Activated CD8-positive, alpha-beta memory T cell treated with anti-CD3 and anti-CD28 coated beads, Interleukin-2, amount 50 U/mL, for 24 hours (primary cell): ENCODE measurements at regions not wholly inside any gene's neighbourhood (a gene's known extent, or its start where the extent isn't known, plus 50 kb on each side); places are given as distances from the start of the nearest gene placed in this dataset.
"Not testable (repeated sequence)": the region's sequence is repeated elsewhere in the genome, so short reads cannot be mapped to it uniquely, and the experiment has no call there.

Source experiments
- DNase-seq: peaks from one replicate; pipeline ENCODE4 v3.0.0-alpha.2; 2020; ENCODE audit errors: extremely low read depth

- no peak for DNase-seq
These were observed 914.6 kb downstream of the LTN1 start for GRCh38 chr21:28078126-28078525.

DNA sequence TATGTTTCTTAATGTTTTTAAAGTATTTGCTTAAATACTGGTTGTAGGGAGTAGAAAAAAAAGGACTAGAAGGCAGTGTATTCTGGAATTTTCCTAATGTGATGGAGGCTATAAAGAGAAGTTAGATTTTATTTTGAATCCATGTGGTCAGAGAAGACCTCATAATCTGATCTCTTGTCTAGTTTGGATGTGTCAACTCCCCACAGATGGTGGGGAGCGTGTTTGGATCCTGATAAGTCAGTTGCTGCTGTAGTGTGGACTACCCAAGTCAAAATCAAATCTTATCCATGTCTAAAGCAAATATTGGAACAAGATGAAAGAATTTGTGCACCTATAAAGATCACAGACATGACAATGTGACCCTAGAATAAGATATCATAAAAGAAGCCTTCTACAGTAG lies 918.0 kb downstream of the LTN1 start:
- no peak for DNase-seq

DNA sequence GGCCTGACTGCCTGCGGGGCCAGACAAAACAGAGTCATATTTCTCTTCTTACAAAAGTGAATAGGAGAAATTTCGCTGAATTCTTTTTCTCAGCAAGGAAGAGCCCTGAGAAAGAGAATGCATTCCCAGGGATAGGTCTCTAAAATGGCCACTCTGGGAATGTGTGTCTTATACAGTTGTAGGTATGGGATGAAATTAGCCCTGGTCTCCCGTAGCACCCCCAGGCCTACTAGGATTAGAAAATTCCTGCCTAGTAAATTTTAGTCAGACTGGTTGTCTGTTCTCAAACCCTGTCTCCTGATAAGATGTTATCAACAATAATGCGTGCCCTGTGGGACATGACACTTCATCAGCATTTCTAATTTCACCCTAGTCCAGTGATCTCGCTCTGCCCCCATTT lies 920.1 kb downstream of the LTN1 start:
- DNase-seq: no peak

GRCh38 chr21:28069450-28069923 lies 923.2 kb downstream of the LTN1 start:
- no peak for DNase-seq

DNA sequence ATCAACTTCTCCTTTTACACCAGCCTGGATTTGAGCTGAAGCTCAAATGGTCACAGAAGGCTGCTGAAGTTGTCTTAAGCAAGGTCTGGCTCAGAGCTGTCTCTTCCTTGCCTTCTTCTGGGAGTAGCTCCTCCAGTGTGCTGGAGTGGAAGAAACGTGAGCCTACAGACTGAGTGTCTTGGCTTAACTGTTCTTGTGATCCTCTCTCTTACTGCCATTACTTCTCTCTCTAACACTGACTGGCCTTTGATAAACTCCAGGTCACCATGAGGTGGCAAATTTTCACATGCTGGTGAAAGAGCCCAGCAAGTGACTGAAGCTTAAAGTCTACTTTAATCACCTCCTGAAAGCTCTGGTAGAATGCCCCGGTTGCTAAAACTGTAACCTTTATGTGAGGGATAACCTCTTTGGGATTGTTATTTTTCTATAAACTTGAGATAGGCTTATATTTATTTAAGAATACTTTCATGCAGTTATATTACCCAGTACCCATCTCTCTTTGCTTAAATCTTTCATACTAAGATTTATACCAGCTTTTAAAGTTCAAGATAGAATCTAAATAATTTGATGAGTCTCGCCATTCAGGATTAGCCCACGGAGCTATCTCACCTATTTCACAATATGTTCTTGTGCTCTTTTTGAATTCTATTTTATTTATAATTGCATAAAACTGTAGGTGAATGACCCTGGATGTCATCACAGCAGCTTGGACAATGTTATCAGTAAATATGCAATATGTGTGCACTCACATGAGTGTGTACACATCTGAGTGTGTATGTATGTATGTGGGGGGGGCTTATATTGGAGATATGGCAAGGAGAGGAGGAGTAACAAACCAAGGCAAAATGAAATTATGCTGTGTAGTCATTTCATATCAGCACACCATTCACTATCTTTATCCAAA lies 924.0 kb downstream of the LTN1 start:
- DNase-seq: no peak

- DNase-seq: no peak
These were observed 925.9 kb downstream of the LTN1 start for GRCh38 chr21:28066596-28067387.

GRCh38 chr21:28066076-28066475 lies 926.6 kb downstream of the LTN1 start:
- no peak for DNase-seq

DNA sequence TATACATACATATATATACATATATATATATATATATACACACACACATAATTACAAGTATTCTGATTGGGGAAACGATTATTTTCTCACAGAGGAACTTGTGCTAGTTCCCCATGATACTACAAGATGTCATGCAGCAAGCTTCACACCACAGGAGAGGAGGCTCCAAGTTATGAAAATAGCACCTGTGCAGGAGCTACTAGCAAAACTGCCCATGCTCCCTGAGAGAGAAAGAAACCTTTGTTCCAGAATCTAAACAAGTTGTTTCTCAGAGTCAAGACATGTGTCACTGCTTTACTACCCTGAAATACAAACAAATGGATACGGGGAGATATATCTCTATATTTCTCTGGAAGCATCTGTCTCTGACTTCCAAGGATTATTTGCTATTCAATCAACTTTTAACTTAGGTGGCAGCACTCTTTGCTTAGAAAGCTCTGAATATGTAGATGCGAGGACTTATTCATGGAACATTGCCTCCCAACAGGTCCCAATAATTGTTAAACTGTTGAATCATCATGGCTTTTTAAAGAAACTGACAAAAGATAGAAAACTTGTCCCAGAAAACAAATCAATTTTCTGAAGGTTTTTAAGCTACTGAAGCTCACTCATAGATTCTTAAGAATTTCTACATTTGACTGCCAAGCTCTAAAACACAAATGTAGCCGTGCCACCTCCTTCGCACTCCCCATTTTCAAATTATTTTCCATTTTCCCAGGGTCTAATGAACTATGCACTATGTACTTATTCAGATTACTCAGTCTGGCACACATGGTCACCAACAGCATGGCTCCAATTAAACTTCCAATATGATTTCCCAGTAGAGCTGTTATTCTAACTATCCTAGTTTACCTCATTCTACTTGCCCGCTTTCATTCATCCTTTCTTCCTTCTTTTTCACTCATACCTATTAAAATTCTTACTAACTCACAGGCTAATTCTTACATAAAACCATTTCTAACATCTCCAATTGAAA lies 929.1 kb downstream of the LTN1 start:
- no peak for DNase-seq

- DNase-seq: not testable (repeated sequence)
These were observed 939.7 kb downstream of the LTN1 start for GRCh38 chr21:28052956-28053355.

GRCh38 chr21:28051649-28052048 lies 941.0 kb downstream of the LTN1 start:
- not testable (repeated sequence) for DNase-seq

- DNase-seq: not testable (repeated sequence)
These were observed 957.0 kb downstream of the LTN1 start for GRCh38 chr21:28035692-28036091.

DNA sequence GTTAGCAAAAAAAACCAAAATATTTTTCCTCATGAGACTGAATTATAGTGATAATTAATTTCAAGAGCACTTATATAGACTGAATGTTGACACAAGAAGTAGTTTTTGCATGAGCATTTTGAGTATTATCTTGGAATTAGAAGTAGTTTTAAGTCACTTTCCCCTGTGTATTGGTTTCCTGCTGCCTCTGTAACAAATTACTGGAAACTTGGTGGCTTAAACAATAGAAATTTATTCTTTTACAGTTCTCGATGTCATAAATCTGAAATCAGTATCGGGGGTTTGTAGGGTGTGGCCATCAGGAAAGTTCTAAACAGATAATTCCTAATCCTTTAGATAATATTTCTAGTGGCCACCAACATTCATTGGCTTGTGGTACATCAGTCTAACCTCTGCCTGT lies 957.8 kb downstream of the LTN1 start:
- DNase-seq: not testable (repeated sequence)

GRCh38 chr21:28034334-28034733 lies 958.3 kb downstream of the LTN1 start:
- not testable (repeated sequence) for DNase-seq

- DNase-seq: not testable (repeated sequence)
These were observed 960.0 kb downstream of the LTN1 start for GRCh38 chr21:28032652-28033051.

DNA sequence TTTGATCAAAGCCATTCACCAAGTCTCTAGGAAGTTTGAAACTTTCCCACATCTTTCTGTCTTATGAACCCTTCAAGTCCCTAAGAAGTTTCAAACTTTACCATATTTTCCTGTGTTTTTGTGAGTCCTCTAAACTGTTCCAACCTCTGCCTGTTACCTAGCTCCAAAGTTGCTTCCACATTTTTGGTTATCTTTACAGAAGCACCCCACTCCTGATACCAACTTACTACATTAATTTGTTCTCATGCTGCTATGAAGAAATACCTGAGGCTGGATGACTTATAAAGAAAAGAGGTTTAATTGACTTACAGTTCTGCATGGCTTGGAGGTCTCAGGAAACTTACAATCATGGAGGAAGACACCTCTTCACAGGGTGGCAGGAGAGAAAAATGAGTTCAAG lies 961.6 kb downstream of the LTN1 start:
- not testable (repeated sequence) for DNase-seq

DNA sequence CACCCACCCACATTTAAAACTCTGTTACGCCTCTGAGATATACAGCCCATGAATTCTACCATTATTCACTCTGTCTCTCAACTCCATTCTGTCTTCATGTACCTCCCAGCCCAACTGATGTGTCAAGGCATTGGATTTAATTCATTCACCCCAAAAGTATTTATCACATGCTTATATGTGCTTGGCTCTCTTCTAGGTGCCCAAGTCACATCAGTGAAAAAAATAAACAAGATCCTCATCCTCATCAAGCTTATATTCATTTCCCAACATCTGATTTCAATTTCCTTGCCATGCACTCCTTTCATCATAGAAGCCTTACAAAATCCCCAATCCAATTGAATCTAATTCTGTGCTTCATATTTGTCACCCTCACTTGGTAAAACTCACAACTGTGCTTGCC lies 967.6 kb downstream of the LTN1 start:
- DNase-seq: no peak

GRCh38 chr21:28018741-28019669 lies 973.7 kb downstream of the LTN1 start:
- no peak for DNase-seq

DNA sequence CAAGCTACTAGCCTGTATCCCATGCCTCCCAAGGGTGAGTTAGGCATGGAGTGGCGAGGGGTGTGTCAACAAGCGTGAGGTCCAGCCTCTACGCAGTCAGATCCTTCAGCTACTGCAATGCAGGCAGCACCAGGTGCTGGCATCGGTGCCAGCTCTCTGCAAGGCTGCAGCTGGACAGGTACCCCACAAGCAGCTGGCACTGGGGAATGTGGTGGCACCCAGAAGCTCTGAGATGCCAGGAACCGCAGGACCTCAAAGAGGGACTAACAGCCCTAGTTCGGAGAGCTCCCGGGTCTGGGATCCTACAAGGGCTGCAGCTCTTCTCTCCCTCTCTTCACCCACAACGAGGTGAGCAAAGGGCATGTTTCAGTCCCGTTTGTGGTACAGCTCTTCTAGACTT lies 974.5 kb downstream of the LTN1 start:
- no peak for DNase-seq

DNA sequence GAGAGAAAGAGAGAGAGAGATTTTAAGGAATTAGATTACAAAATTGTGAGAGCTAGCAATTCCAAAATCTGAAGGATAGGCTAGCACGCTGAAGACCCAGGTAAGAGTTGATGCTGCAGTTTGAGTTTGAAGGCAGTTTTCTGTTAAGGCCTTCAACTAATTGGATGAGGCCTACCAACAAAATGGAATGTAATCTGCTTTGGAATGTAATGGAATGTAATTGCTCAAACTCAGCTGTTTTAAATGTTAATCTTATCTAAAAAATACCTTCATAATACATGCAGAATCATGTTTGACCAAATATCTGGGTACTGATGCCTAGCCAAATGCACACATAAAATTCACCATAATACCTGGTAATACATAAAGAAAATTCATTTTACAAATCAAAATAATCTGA lies 976.1 kb downstream of the LTN1 start:
- no peak for DNase-seq

DNA sequence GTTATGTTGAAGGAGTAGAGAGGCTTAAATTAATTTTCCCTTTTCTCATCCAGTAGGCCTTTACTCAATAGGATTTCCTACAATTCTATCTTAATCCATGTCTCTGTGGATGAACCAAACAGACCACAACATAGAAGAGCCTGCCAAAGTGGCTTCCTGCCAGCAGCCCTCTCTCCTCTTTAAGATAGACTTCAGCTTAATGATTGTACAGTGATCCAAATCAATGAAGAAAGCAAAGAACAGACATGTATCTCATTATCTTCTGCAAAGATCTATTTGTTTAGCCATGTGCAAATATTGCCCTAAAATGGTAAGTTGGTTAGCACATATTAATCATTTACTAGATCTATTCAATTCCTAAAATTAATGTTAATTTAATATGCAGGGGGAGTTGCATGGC lies 979.6 kb downstream of the LTN1 start:
- DNase-seq: not testable (repeated sequence)
